ENCODE measurements at regions not wholly inside any gene's neighbourhood (a gene's known extent, or its start where the extent isn't known, plus 50 kb on each side); places are given as distances from the start of the nearest gene placed in this dataset.

- TF ChIP-seq, protein P1, sequence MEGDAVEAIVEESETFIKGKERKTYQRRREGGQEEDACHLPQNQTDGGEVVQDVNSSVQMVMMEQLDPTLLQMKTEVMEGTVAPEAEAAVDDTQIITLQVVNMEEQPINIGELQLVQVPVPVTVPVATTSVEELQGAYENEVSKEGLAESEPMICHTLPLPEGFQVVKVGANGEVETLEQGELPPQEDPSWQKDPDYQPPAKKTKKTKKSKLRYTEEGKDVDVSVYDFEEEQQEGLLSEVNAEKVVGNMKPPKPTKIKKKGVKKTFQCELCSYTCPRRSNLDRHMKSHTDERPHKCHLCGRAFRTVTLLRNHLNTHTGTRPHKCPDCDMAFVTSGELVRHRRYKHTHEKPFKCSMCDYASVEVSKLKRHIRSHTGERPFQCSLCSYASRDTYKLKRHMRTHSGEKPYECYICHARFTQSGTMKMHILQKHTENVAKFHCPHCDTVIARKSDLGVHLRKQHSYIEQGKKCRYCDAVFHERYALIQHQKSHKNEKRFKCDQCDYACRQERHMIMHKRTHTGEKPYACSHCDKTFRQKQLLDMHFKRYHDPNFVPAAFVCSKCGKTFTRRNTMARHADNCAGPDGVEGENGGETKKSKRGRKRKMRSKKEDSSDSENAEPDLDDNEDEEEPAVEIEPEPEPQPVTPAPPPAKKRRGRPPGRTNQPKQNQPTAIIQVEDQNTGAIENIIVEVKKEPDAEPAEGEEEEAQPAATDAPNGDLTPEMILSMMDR (IDR thresholded peaks at IDR 0.05): no peak
- Histone ChIP-seq H3K4me3 (ENCODE audit: low read length) (no peak overlapping the region), H3K27me3 (ENCODE audit: control insufficient read depth, insufficient read depth, low read length) (no peaks in the 10 kb centered on the region), H3K9me3 (ENCODE audit: control insufficient read depth, insufficient read depth, low read length) (no peaks in the 10 kb centered on the region), H3K27ac (ENCODE audit: low read length) (no peak overlapping the region), H3K4me1 (ENCODE audit: control insufficient read depth, insufficient read depth, low read length) (no peaks in the 10 kb centered on the region), H3K36me3 (ENCODE audit: control insufficient read depth, insufficient read depth, low read length) (no peaks in the 10 kb centered on the region)
- intact Hi-C loops (cut with micrococcal nuclease): no loop called here
- DNase-seq (no peak), ATAC-seq (no peak)
- no peaks in the 10 kb centered on the region for H3K9me3 Mint-ChIP-seq
- no peaks in the 10 kb centered on the region for H3K36me3 Mint-ChIP-seq
- no peak overlapping the region for H3K4me3 Mint-ChIP-seq
- no peak overlapping the region for H3K27ac Mint-ChIP-seq
- H3K4me1 Mint-ChIP-seq: no peaks in the 10 kb centered on the region
- H3K27me3 Mint-ChIP-seq (ENCODE audit: low read depth in 2 of 2): peaks cover 0 to 2% of the 10 kb centered on the region in 2 donors
- 97% methylated on average over 5 of the region's 5 CpGs for WGBS (ENCODE audit: insufficient coverage)
Measured at GRCh38 chr3:59321881-59322540, 272.2 kb upstream of the CFAP20DC start.

- TF ChIP-seq, protein P1 (IDR thresholded peaks at IDR 0.05): no peak
- Histone ChIP-seq H3K9me3 (ENCODE audit: control insufficient read depth, insufficient read depth, low read length) (no peaks in the 10 kb centered on the region), H3K4me1 (ENCODE audit: control insufficient read depth, insufficient read depth, low read length) (no peaks in the 10 kb centered on the region), H3K27ac (ENCODE audit: low read length) (no peak overlapping the region), H3K4me3 (ENCODE audit: low read length) (no peak overlapping the region), H3K27me3 (ENCODE audit: control insufficient read depth, insufficient read depth, low read length) (no peaks in the 10 kb centered on the region), H3K36me3 (ENCODE audit: control insufficient read depth, insufficient read depth, low read length) (no peaks in the 10 kb centered on the region)
- H3K27me3 Mint-ChIP-seq (ENCODE audit: low read depth in 2 of 2): peaks cover 0 to 2% of the 10 kb centered on the region in 2 donors
- H3K36me3 Mint-ChIP-seq: no peaks in the 10 kb centered on the region
- no peak for DNase-seq
- intact Hi-C loops (cut with micrococcal nuclease): no loop called here
- no peak for ATAC-seq
- no peaks in the 10 kb centered on the region for H3K4me1 Mint-ChIP-seq
- H3K27ac Mint-ChIP-seq: no peak overlapping the region
- no peaks in the 10 kb centered on the region for H3K9me3 Mint-ChIP-seq
- no peak overlapping the region for H3K4me3 Mint-ChIP-seq
- 96% methylated on average over 4 of the region's 4 CpGs for WGBS (ENCODE audit: insufficient coverage)
Measured at GRCh38 chr3:59320080-59320479, 270.3 kb upstream of the CFAP20DC start.

DNA sequence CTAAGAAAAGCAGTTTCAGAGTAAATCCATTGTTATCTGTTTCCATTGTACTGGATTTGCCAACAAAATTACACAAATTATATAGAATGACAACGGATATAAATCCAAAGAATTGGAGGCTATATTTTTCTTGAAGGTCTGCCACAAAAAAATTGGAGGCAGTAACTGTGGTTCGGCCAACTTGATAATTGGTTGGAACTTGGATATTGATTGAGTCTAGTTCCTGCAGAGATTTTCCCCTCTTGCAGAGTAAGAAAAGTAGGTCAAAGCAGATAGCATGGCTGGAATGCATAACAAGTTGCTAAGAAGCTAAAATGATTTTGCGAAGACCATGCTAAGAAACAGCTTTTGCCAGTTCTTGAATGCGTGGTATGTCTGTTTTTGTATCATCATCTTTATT is 269.6 kb upstream of the CFAP20DC start:
- no peak overlapping the region for H3K4me3 ChIP-seq (ENCODE audit: low read length)
- Mint-ChIP-seq H3K9me3 (no peaks in the 10 kb centered on the region), H3K4me1 (no peaks in the 10 kb centered on the region), H3K27ac (no peak overlapping the region), H3K27me3 (ENCODE audit: low read depth in 2 of 2) (peaks cover 2% of the 10 kb centered on the region in 2 donors), H3K36me3 (no peaks in the 10 kb centered on the region), H3K4me3 (no peak overlapping the region)
- no peaks in the 10 kb centered on the region for H3K9me3 ChIP-seq (ENCODE audit: control insufficient read depth, insufficient read depth, low read length)
- H3K4me1 ChIP-seq (ENCODE audit: control insufficient read depth, insufficient read depth, low read length): no peaks in the 10 kb centered on the region
- no peaks in the 10 kb centered on the region for H3K36me3 ChIP-seq (ENCODE audit: control insufficient read depth, insufficient read depth, low read length)
- ATAC-seq (no peak), DNase-seq (no peak)
- intact Hi-C loops (cut with micrococcal nuclease): no loop called here
- 98% methylated on average over 4 of the region's 4 CpGs for WGBS (ENCODE audit: insufficient coverage)
- no peaks in the 10 kb centered on the region for H3K27me3 ChIP-seq (ENCODE audit: control insufficient read depth, insufficient read depth, low read length)
- TF ChIP-seq, protein P1 (IDR thresholded peaks at IDR 0.05): no peak
- H3K27ac ChIP-seq (ENCODE audit: low read length): no peak overlapping the region

DNA sequence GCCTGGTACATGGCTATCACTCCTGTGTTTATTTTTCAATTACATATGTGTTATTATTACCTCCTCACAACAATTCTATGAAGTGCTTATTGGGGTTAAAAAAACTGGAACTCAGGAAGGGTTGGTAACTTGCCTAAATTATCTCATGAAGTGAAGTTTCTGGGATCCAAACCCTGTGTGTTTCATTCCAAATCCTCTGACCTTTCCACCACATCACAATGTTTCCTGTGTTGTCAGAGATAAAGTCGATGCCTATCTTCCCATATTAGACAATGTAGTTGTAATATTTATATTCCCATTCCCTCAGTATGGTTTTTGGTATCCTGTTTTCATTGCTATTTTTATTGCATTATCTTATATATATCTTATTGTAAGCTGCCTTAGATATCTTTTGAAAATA is 269.1 kb upstream of the CFAP20DC start:
- Mint-ChIP-seq H3K27me3 (ENCODE audit: low read depth in 2 of 2) (peaks cover under 1 to 8% of the 10 kb centered on the region in 2 donors), H3K27ac (no peak overlapping the region), H3K4me3 (no peak overlapping the region), H3K9me3 (no peaks in the 10 kb centered on the region), H3K4me1 (no peaks in the 10 kb centered on the region), H3K36me3 (no peaks in the 10 kb centered on the region)
- H3K4me1 ChIP-seq (ENCODE audit: control insufficient read depth, insufficient read depth, low read length): no peaks in the 10 kb centered on the region
- no peak for DNase-seq
- H3K9me3 ChIP-seq (ENCODE audit: control insufficient read depth, insufficient read depth, low read length): no peaks in the 10 kb centered on the region
- no CpG with 5 or more reads among the region's 1 CpG for WGBS (ENCODE audit: insufficient coverage)
- TF ChIP-seq, protein P1 (IDR thresholded peaks at IDR 0.05): no peak
- no peaks in the 10 kb centered on the region for H3K36me3 ChIP-seq (ENCODE audit: control insufficient read depth, insufficient read depth, low read length)
- no peak overlapping the region for H3K27ac ChIP-seq (ENCODE audit: low read length)
- H3K27me3 ChIP-seq (ENCODE audit: control insufficient read depth, insufficient read depth, low read length): no peaks in the 10 kb centered on the region
- no peak for ATAC-seq
- H3K4me3 ChIP-seq (ENCODE audit: low read length): no peak overlapping the region
- intact Hi-C loops (cut with micrococcal nuclease): no loop called here
